WTC11 (cell line): ENCODE measurements at regions not wholly inside any gene's neighbourhood (a gene's known extent, or its start where the extent isn't known, plus 50 kb on each side); places are given as distances from the start of the nearest gene placed in this dataset.

Source experiments
- ATAC-seq: fragments of 200-7000 bp; cut with Tn5 transposase; 2 replicates; pipeline ENCODE4 v1.10.0; 2021; ENCODE audit warnings: mild to moderate bottlenecking, moderate library complexity
- CTCF ChIA-PET: fragments of 300-600 bp; sonication (Branson Sonifier 250); formaldehyde crosslinking; loops from one replicate; lab custom pipeline; 2021; ENCODE audit warnings: antibody characterized with exemption; lab: Charles Lee
- POLR2A ChIA-PET: fragments of 350-600 bp; sonication (Branson Sonifier 250); formaldehyde crosslinking; loops from one replicate; lab custom pipeline; 2021; ENCODE audit warnings: antibody characterized with exemption; lab: Charles Lee
- DNase-seq: peaks from one replicate; pipeline ENCODE4 v3.0.0; 2021; ENCODE audit warnings: low spot score
- H3K27ac Mint-ChIP-seq: 2 replicates; pipeline ENCODE4 v1.8.0; 2021; ENCODE audit warnings: mixed read lengths
- H3K27me3 Mint-ChIP-seq: 2 replicates; pipeline ENCODE4 v1.8.0; 2021; ENCODE audit warnings: low read depth, mild to moderate bottlenecking, moderate library complexity, mixed read lengths
- H3K36me3 Mint-ChIP-seq: 2 replicates; pipeline ENCODE4 v1.8.0; 2021; ENCODE audit warnings: mixed read lengths
- H3K4me1 Mint-ChIP-seq: 2 replicates; pipeline ENCODE4 v1.8.0; 2022; ENCODE audit warnings: mixed read lengths
- H3K4me3 Mint-ChIP-seq: 2 replicates; pipeline ENCODE4 v1.8.0; 2021; ENCODE audit warnings: mild to moderate bottlenecking, moderate library complexity, mixed read lengths
- H3K9me3 Mint-ChIP-seq: 2 replicates; pipeline ENCODE4 v1.8.0; 2021; ENCODE audit warnings: mixed read lengths
- ATF1 ChIP-seq: sonication (generic); formaldehyde crosslinking; IDR thresholded peaks from 2 replicates; pipeline ENCODE4 v1.8.1; 2023; ENCODE audit warnings: mild to moderate bottlenecking, moderate library complexity, missing genetic modification reagents
- ATF2 ChIP-seq: sonication (generic); formaldehyde crosslinking; IDR thresholded peaks from 2 replicates; pipeline ENCODE4 v1.8.1; 2022; ENCODE audit warnings: low read depth, missing genetic modification reagents, borderline replicate concordance
- ESRRA ChIP-seq: sonication (generic); formaldehyde crosslinking; IDR thresholded peaks from 2 replicates; pipeline ENCODE4 v1.8.1; 2022; ENCODE audit warnings: mild to moderate bottlenecking, missing genetic modification reagents, borderline replicate concordance
- FOXK1 ChIP-seq: sonication (generic); formaldehyde crosslinking; IDR thresholded peaks from 2 replicates; pipeline ENCODE4 v1.8.0; 2022; ENCODE audit warnings: mild to moderate bottlenecking, moderate library complexity, missing genetic modification reagents
- GRHL2 ChIP-seq: fragments of 250-450 bp; sonication (Bioruptor Pico); IDR thresholded peaks from 2 replicates; pipeline ENCODE4 v1.8.0; 2022; ENCODE audit warnings: mild to moderate bottlenecking, moderate library complexity; ENCODE audit not compliant: insufficient replicate concordance, severe bottlenecking
- GTF2I ChIP-seq: fragments of 250-450 bp; sonication (Bioruptor Pico); conservative IDR thresholded peaks from 2 replicates; pipeline ENCODE4 v1.4.0; 2021; ENCODE audit warnings: mild to moderate bottlenecking
- IRF2 ChIP-seq: sonication (generic); formaldehyde crosslinking; IDR thresholded peaks from 2 replicates; pipeline ENCODE4 v1.8.0; 2022; ENCODE audit warnings: low read depth, missing genetic modification reagents, borderline replicate concordance
- NFE2L1 ChIP-seq: sonication (generic); formaldehyde crosslinking; IDR thresholded peaks from 2 replicates; pipeline ENCODE4 v1.8.1; 2023; ENCODE audit warnings: missing genetic modification reagents
- NFYB ChIP-seq: sonication (generic); formaldehyde crosslinking; conservative IDR thresholded peaks from 2 replicates; pipeline ENCODE4 v1.8.0; 2022; ENCODE audit warnings: low read depth, missing genetic modification reagents
- NR1H2 ChIP-seq: sonication (generic); formaldehyde crosslinking; IDR thresholded peaks from 2 replicates; pipeline ENCODE4 v1.9.0; 2021; ENCODE audit warnings: mild to moderate bottlenecking, moderate library complexity, missing genetic modification reagents
- NR2C2 ChIP-seq: sonication (generic); formaldehyde crosslinking; IDR thresholded peaks from 2 replicates; pipeline ENCODE4 v1.8.0; 2022; ENCODE audit warnings: mild to moderate bottlenecking, missing genetic modification reagents
- PREB ChIP-seq: sonication (generic); formaldehyde crosslinking; IDR thresholded peaks from 2 replicates; pipeline ENCODE4 v1.8.1; 2022; ENCODE audit warnings: mild to moderate bottlenecking, missing genetic modification reagents, moderate library complexity, borderline replicate concordance
- SMAD3 ChIP-seq: sonication (generic); formaldehyde crosslinking; IDR thresholded peaks from 2 replicates; pipeline ENCODE4 v1.8.0; 2022; ENCODE audit warnings: missing genetic modification reagents, mild to moderate bottlenecking, borderline replicate concordance
- SMAD4 ChIP-seq: sonication (generic); formaldehyde crosslinking; IDR thresholded peaks from 2 replicates; pipeline ENCODE4 v1.8.0; 2022; ENCODE audit warnings: mild to moderate bottlenecking, missing genetic modification reagents
- SOX15 ChIP-seq: fragments of 250-450 bp; sonication (Bioruptor Pico); IDR thresholded peaks from 2 replicates; pipeline ENCODE4 v1.9.0; 2021; ENCODE audit warnings: mild to moderate bottlenecking
- SP1 ChIP-seq: sonication (generic); formaldehyde crosslinking; conservative IDR thresholded peaks from 2 replicates; pipeline ENCODE4 v1.8.1; 2022; ENCODE audit warnings: missing genetic modification reagents
- ZBTB43 ChIP-seq: sonication (generic); formaldehyde crosslinking; IDR thresholded peaks from 2 replicates; pipeline ENCODE4 v1.8.1; 2023; ENCODE audit warnings: mild to moderate bottlenecking, missing genetic modification reagents
- ZMAT4 ChIP-seq: fragments of 250-450 bp; sonication (Bioruptor Pico); IDR thresholded peaks from 2 replicates; pipeline ENCODE4 v1.9.0; 2021; ENCODE audit warnings: mild to moderate bottlenecking
- ZNF121 ChIP-seq: sonication (generic); formaldehyde crosslinking; IDR thresholded peaks from 2 replicates; pipeline ENCODE4 v1.8.0; 2023; ENCODE audit warnings: missing genetic modification reagents
- ZNF219 ChIP-seq: sonication (generic); formaldehyde crosslinking; IDR thresholded peaks from 2 replicates; pipeline ENCODE4 v1.8.0; 2023; ENCODE audit warnings: missing genetic modification reagents, mild to moderate bottlenecking, borderline replicate concordance
- ZNF263 ChIP-seq: sonication (generic); formaldehyde crosslinking; IDR thresholded peaks from 2 replicates; pipeline ENCODE4 v1.8.1; 2022; ENCODE audit warnings: low read depth, mild to moderate bottlenecking, moderate library complexity, missing genetic modification reagents
- ZNF512 ChIP-seq: sonication (generic); formaldehyde crosslinking; IDR thresholded peaks from 2 replicates; pipeline ENCODE4 v1.8.1; 2022; ENCODE audit warnings: missing genetic modification reagents, borderline replicate concordance
- ZNF532 ChIP-seq: fragments of 250-450 bp; sonication (Bioruptor Pico); IDR thresholded peaks from 2 replicates; pipeline ENCODE4 v1.9.0; 2021; ENCODE audit warnings: mild to moderate bottlenecking, borderline replicate concordance
- ZNF671 ChIP-seq: fragments of 250-450 bp; sonication (Bioruptor Pico); IDR thresholded peaks from 2 replicates; pipeline ENCODE4 v1.8.0; 2021; ENCODE audit warnings: mild to moderate bottlenecking

GRCh38 chr11:96779030-96779429, 389.2 kb downstream of the JRKL start:
- no peak for DNase-seq
- no peak for ATAC-seq
- H3K36me3 Mint-ChIP-seq: no peaks in the 10 kb centered on the region
- TF ChIP-seq SMAD3 (CRISPR knock-in tag) (no peak), PREB (CRISPR knock-in tag) (no peak), GRHL2 (no peak), ESRRA (CRISPR knock-in tag) (no peak), ATF2 (CRISPR knock-in tag) (no peak), ZNF512 (no peak), IRF2 (CRISPR knock-in tag) (no peak), SP1 (CRISPR knock-in tag) (no peak), ZNF671 (CRISPR knock-in tag) (no peak), ZNF219 (CRISPR knock-in tag) (no peak), NR1H2 (no peak), ZMAT4 (no peak), ZNF263 (CRISPR knock-in tag) (no peak), GTF2I (CRISPR knock-in tag) (no peak), NR2C2 (no peak), ATF1 (CRISPR knock-in tag) (no peak), ZNF121 (CRISPR knock-in tag) (no peak), SMAD4 (CRISPR knock-in tag) (no peak), NFYB (no peak), ZBTB43 (no peak)
- H3K27me3 Mint-ChIP-seq: no peaks in the 10 kb centered on the region
- CTCF ChIA-PET: no interaction called here
- POLR2A ChIA-PET: no interaction called here
- H3K9me3 Mint-ChIP-seq: 0 out of 2 replicates have a peak, but pooled peaks cover 5% of the 10 kb centered on the region
- no peak overlapping the region for H3K4me3 Mint-ChIP-seq
- H3K27ac Mint-ChIP-seq: no peak overlapping the region
- peaks cover 12% of the 10 kb centered on the region for H3K4me1 Mint-ChIP-seq

- POLR2A ChIA-PET: no interaction called here
- TF ChIP-seq NR1H2 (no peak), ZNF532 (CRISPR knock-in tag) (no peak), ZNF512 (no peak), SOX15 (CRISPR knock-in tag) (no peak), ZBTB43 (no peak), SMAD3 (CRISPR knock-in tag) (no peak), ESRRA (CRISPR knock-in tag) (no peak), NFE2L1 (CRISPR knock-in tag) (no peak), FOXK1 (CRISPR knock-in tag) (no peak)
Observed at GRCh38 chr11:96781082-96781481, 391.3 kb downstream of the JRKL start.

More at GRCh38 chr11:96781082-96781481, 391.3 kb downstream of the JRKL start:
- H3K27me3 Mint-ChIP-seq: no peaks in the 10 kb centered on the region
- H3K4me1 Mint-ChIP-seq: peaks cover 12% of the 10 kb centered on the region
- DNase-seq: no peak
- CTCF ChIA-PET: no interaction called here
- 0 out of 2 replicates have a peak, but pooled peaks cover 5% of the 10 kb centered on the region for H3K9me3 Mint-ChIP-seq
- no peak overlapping the region for H3K4me3 Mint-ChIP-seq
- H3K36me3 Mint-ChIP-seq: no peaks in the 10 kb centered on the region
- H3K27ac Mint-ChIP-seq: no peak overlapping the region
- no peak for ATAC-seq
